Stimulated activated CD4-positive, alpha-beta T cell treated with anti-CD3 and anti-CD28 coated beads, Interleukin-2, amount 100 ng/mL, for 48 hours (primary cell): ENCODE measurements at regions not wholly inside any gene's neighbourhood (a gene's known extent, or its start where the extent isn't known, plus 50 kb on each side); places are given as distances from the start of the nearest gene placed in this dataset.
"Not testable (repeated sequence)": the region's sequence is repeated elsewhere in the genome, so short reads cannot be mapped to it uniquely, and the experiment has no call there.

ENCODE experiments used
- DNase-seq, 2 donors: peaks; one replicate each; pipeline ENCODE4 v3.0.0-alpha.2; 2020

GRCh38 chr1:47689894-47690293, 252.1 kb downstream of the FOXD2 start:
- DNase-seq = no peak

GRCh38 chr1:47690341-47691250, 252.8 kb downstream of the FOXD2 start:
- no peak for DNase-seq

- DNase-seq = not testable (repeated sequence)
Observed at GRCh38 chr1:47691293-47691692, 253.4 kb downstream of the FOXD2 start.

- no peak for DNase-seq
Observed at GRCh38 chr1:47692196-47692595, 254.4 kb downstream of the FOXD2 start.

GRCh38 chr1:47693115-47693514, 255.3 kb downstream of the FOXD2 start:
- no peak for DNase-seq

GRCh38 chr1:47694011-47694890, 256.4 kb downstream of the FOXD2 start:
- no peak for DNase-seq

- DNase-seq = no peak
Observed at GRCh38 chr1:47696404-47696736, 258.5 kb downstream of the FOXD2 start.

- no peak for DNase-seq
Observed at GRCh38 chr1:47696737-47697441, 259.0 kb downstream of the FOXD2 start.

- no peak for DNase-seq
Observed at GRCh38 chr1:47697616-47698335, 259.9 kb downstream of the FOXD2 start.

- no peak for DNase-seq
Observed at GRCh38 chr1:47699492-47700235, 261.8 kb downstream of the FOXD2 start.

GRCh38 chr1:47701283-47701682, 263.4 kb downstream of the FOXD2 start:
- DNase-seq = no peak

- no peak for DNase-seq
Observed at GRCh38 chr1:47701741-47702515, 264.1 kb downstream of the FOXD2 start.

- no peak for DNase-seq
Observed at GRCh38 chr1:47703156-47703825, 265.4 kb downstream of the FOXD2 start.

GRCh38 chr1:47703981-47704596, 266.2 kb downstream of the FOXD2 start:
- DNase-seq = no peak

- DNase-seq = no peak
Observed at GRCh38 chr1:47705517-47706130, 267.8 kb downstream of the FOXD2 start.

GRCh38 chr1:47707503-47707902, 269.7 kb downstream of the FOXD2 start:
- DNase-seq = no peak

GRCh38 chr1:47708019-47708535, 270.2 kb downstream of the FOXD2 start:
- no peak for DNase-seq

GRCh38 chr1:47708658-47709018, 270.8 kb downstream of the FOXD2 start:
- DNase-seq = no peak
